ENCODE measurements at regions not wholly inside any gene's neighbourhood (a gene's known extent, or its start where the extent isn't known, plus 50 kb on each side); places are given as distances from the start of the nearest gene placed in this dataset.

GRCh38 chr4:96383349-96383748 lies 543.5 kb downstream of the PDHA2 start:
- TF ChIP-seq CTCF (IDR thresholded peaks at IDR 0.05) (no peak), POLR2A (IDR thresholded peaks at IDR 0.05) (no peak)
